SK-N-SH (cell line): ENCODE measurements at regions not wholly inside any gene's neighbourhood (a gene's known extent, or its start where the extent isn't known, plus 50 kb on each side); places are given as distances from the start of the nearest gene placed in this dataset.

ENCODE experiments used
- CTCF ChIA-PET: fragments of 300-600, 350-600 bp; formaldehyde crosslinking; extraction: SDS; loops from one replicate; lab custom pipeline; 2021; lab: Yijun Ruan, JAX
- POLR2A ChIA-PET: fragments of 350-600 bp; sonication (Branson Sonifier 250); formaldehyde crosslinking; extraction: SDS; loops from one replicate; lab custom pipeline; 2020; ENCODE audit warnings: antibody characterized with exemption, inconsistent platforms; lab: Yijun Ruan, JAX
- DNase-seq: peaks from one replicate; pipeline ENCODE4 v3.0.0; 2012
- H2AFZ ChIP-seq: fragments of 200-600 bp; sonication (generic); 2 replicates; pipeline ENCODE4 v1.8.1; 2016; ENCODE audit warnings: antibody characterized with exemption, mild to moderate bottlenecking, low read depth
- H3F3A ChIP-seq: fragments of 200-600 bp; sonication (generic); replicated peaks from 2 replicates; pipeline ENCODE3; 2016; ENCODE audit warnings: antibody characterized with exemption, mild to moderate bottlenecking; ENCODE audit not compliant: insufficient read depth
- H3K27ac ChIP-seq, 2 experiments: fragments of 200-500 bp in 1 of 2; fragments of 200-600 bp in 1 of 2; sonication (Bioruptor generic) in 1 of 2; sonication (generic), shearing (Covaris generic) in 1 of 2; 2 replicates each; pipeline versions ENCODE4 v1.5.1 to v1.6.1; 2014 to 2016; ENCODE audit warnings: low read depth in 2 of 2, inconsistent platforms in 1 of 2, low read length in 1 of 2, mild to moderate bottlenecking in 1 of 2, mixed read lengths in 1 of 2
- H3K27me3 ChIP-seq: fragments of 200-600 bp; sonication (generic), shearing (Covaris generic); 2 replicates; pipeline ENCODE4 v1.6.1; 2016; ENCODE audit warnings: mixed run types; ENCODE audit not compliant: insufficient read depth
- H3K36me3 ChIP-seq, 2 experiments: fragments of 200-500 bp in 1 of 2; fragments of 200-600 bp in 1 of 2; sonication (Bioruptor generic) in 1 of 2; sonication (generic) in 1 of 2; replicated peaks in 1 of 2; 2 replicates each; pipeline versions ENCODE3 to v1.5.1; 2014 to 2016; ENCODE audit warnings: low read length in 1 of 2, mild to moderate bottlenecking in 1 of 2; ENCODE audit not compliant: insufficient read depth in 2 of 2, control insufficient read depth in 1 of 2
- H3K4me1 ChIP-seq, 2 experiments: fragments of 200-500 bp in 1 of 2; fragments of 200-600 bp in 1 of 2; sonication (Bioruptor generic) in 1 of 2; sonication (generic), shearing (Covaris generic) in 1 of 2; 2 replicates each; pipeline versions ENCODE4 v1.5.1 to v1.6.1; 2014 to 2016; ENCODE audit warnings: low read depth in 1 of 2, low read length in 1 of 2, mixed run types in 1 of 2; ENCODE audit not compliant: insufficient read depth in 2 of 2, control insufficient read depth in 1 of 2
- H3K4me2 ChIP-seq: fragments of 200-600 bp; sonication (generic), shearing (Covaris generic); 2 replicates; pipeline ENCODE4 v1.6.1; 2017; ENCODE audit warnings: mixed run types
- H3K4me3 ChIP-seq, 2 experiments: fragments of 200-500 bp in 1 of 2; fragments of 200-600 bp in 1 of 2; sonication (Bioruptor generic) in 1 of 2; sonication (generic), shearing (Covaris generic) in 1 of 2; 2 replicates each; pipeline versions ENCODE4 v1.5.1 to v1.8.1; 2014 to 2016; ENCODE audit warnings: low read depth in 2 of 2, inconsistent platforms in 1 of 2, low read length in 1 of 2, mild to moderate bottlenecking in 1 of 2, mixed read lengths in 1 of 2, moderate library complexity in 1 of 2
- H3K79me2 ChIP-seq: fragments of 200-600 bp; sonication (generic); 2 replicates; pipeline ENCODE4 v1.8.1; 2017; ENCODE audit warnings: mild to moderate bottlenecking; ENCODE audit not compliant: insufficient read depth
- H3K9ac ChIP-seq: fragments of 200-600 bp; sonication (generic); 2 replicates; pipeline ENCODE4 v1.6.1; 2017; ENCODE audit warnings: mixed run types
- H3K9me2 ChIP-seq: fragments of 200-600 bp; sonication (generic); 2 replicates; pipeline ENCODE4 v1.6.1; 2017; ENCODE audit warnings: mixed run types
- H3K9me3 ChIP-seq: fragments of 200-600 bp; sonication (generic); 2 replicates; pipeline ENCODE4 v1.6.1; 2017; ENCODE audit warnings: mixed run types, mild to moderate bottlenecking, moderate library complexity
- H4K20me1 ChIP-seq: fragments of 200-600 bp; sonication (generic); 2 replicates; pipeline ENCODE4 v1.6.1; 2017; ENCODE audit warnings: mild to moderate bottlenecking, mixed run types; ENCODE audit not compliant: insufficient read depth
- CTCF ChIP-seq: fragments of 200-600 bp; sonication (generic); IDR thresholded peaks from 2 replicates; pipeline ENCODE4 v1.6.1; 2017; ENCODE audit warnings: antibody characterized with exemption, mild to moderate bottlenecking, moderate library complexity
- FOXM1 ChIP-seq: IDR thresholded peaks from 2 replicates; pipeline ENCODE4 v1.4.0; 2012; ENCODE audit warnings: low read depth, mild to moderate bottlenecking
- JUND ChIP-seq: IDR thresholded peaks from 2 replicates; pipeline ENCODE4 v1.4.0; 2012
- MEF2A ChIP-seq: IDR thresholded peaks from 2 replicates; pipeline ENCODE4 v1.4.0; 2012; ENCODE audit warnings: low read depth, borderline replicate concordance
- MXI1 ChIP-seq: IDR thresholded peaks from 2 replicates; pipeline ENCODE4 v1.6.1; 2012; ENCODE audit warnings: mild to moderate bottlenecking, low read depth, low read length, improper control_type of control experiment
- NFIC ChIP-seq: IDR thresholded peaks from 2 replicates; pipeline ENCODE4 v1.4.0; 2012; ENCODE audit warnings: borderline replicate concordance
- SIN3A ChIP-seq: IDR thresholded peaks from 2 replicates; pipeline ENCODE4 v1.6.1; 2012; ENCODE audit warnings: low read depth, mild to moderate bottlenecking, low read length, moderate library complexity, borderline replicate concordance
- SMC3 ChIP-seq: IDR thresholded peaks from 2 replicates; pipeline ENCODE4 v1.6.1; 2012; ENCODE audit warnings: low read depth, low read length, improper control_type of control experiment
- USF1 ChIP-seq: IDR thresholded peaks from 2 replicates; pipeline ENCODE4 v1.4.0; 2012; ENCODE audit warnings: low read depth, borderline replicate concordance
- USF2 ChIP-seq: fragments of 150-350 bp; IDR thresholded peaks from 2 replicates; pipeline ENCODE4 v1.6.1; 2017; ENCODE audit warnings: antibody characterized with exemption, low read length, low read depth, borderline replicate concordance
- WGBS: methylation state at CpG from one replicate; pipeline ENCODE4 v1.1.6; 2017; ENCODE audit warnings: low lambda C conversion rate; 5-methylcytosine and 5-hydroxymethylcytosine counted together

GRCh38 chr22:19603767-19604166 is 79.6 kb upstream of the CLDN5 start:
- no peaks in the 10 kb centered on the region for H4K20me1 ChIP-seq
- no peak for TF ChIP-seq CTCF
- H3K9me3 ChIP-seq: no peaks in the 10 kb centered on the region
- H3F3A ChIP-seq: no peaks in the 10 kb centered on the region
- H3K36me3 ChIP-seq: no peaks in the 10 kb centered on the region
- POLR2A ChIA-PET: no interaction called here
- H3K9me2 ChIP-seq: no peaks in the 10 kb centered on the region
- H3K4me1 ChIP-seq: no peaks in the 10 kb centered on the region
- H3K79me2 ChIP-seq: no peaks in the 10 kb centered on the region
- WGBS: 69% methylated on average over 3 of the region's 3 CpGs
- no peak for DNase-seq
- H3K9ac ChIP-seq: no peak overlapping the region
- H3K4me3 ChIP-seq: no peak overlapping the region
- H3K27ac ChIP-seq: no peak overlapping the region
- H3K4me2 ChIP-seq: no peak overlapping the region
- H2AFZ ChIP-seq: no peak overlapping the region
- CTCF ChIA-PET: no interaction called here
- H3K27me3 ChIP-seq: peaks cover 8% of the 10 kb centered on the region

- no peaks in the 10 kb centered on the region for H3K9me3 ChIP-seq
- H3K79me2 ChIP-seq: no peaks in the 10 kb centered on the region
- no peak overlapping the region for H3K4me3 ChIP-seq
- no peak overlapping the region for H3K9ac ChIP-seq
- no peak overlapping the region for H3K4me2 ChIP-seq
- TF ChIP-seq SMC3 (no peak), USF2 (no peak), SIN3A (no peak), MXI1 (no peak), NFIC (no peak), USF1 (no peak), JUND (no peak), FOXM1 (no peak), MEF2A (no peak)
- no peaks in the 10 kb centered on the region for H3K9me2 ChIP-seq
- H3F3A ChIP-seq: no peaks in the 10 kb centered on the region
- ChIA-PET POLR2A (no interaction called here), CTCF (interaction anchor here (0.8 to 1.5 kb wide), 3 partner anchors 25 to 71 kb away, joined by 3 to 7 read pairs (median 4); no protein-coding TSS in a partner anchor)
- H3K4me1 ChIP-seq: no peaks in the 10 kb centered on the region
- no peaks in the 10 kb centered on the region for H4K20me1 ChIP-seq
- peaks cover 16% of the 10 kb centered on the region for H3K27me3 ChIP-seq
- H2AFZ ChIP-seq: no peak overlapping the region
- WGBS: 72% methylated on average over 9 of the region's 9 CpGs
- H3K36me3 ChIP-seq: no peaks in the 10 kb centered on the region
- no peak for DNase-seq
- no peak overlapping the region for H3K27ac ChIP-seq
These were observed 80.6 kb upstream of the CLDN5 start for GRCh38 chr22:19604711-19605268.
